HepG2 (cell line): ENCODE measurements at regions not wholly inside any gene's neighbourhood (a gene's known extent, or its start where the extent isn't known, plus 50 kb on each side); places are given as distances from the start of the nearest gene placed in this dataset.

Experiments used
- FOXC1 ChIP-seq: sonication (generic); formaldehyde crosslinking; IDR thresholded peaks from 2 replicates; pipeline ENCODE4 v1.8.0; 2022; ENCODE audit warnings: mild to moderate bottlenecking, missing genetic modification reagents, borderline replicate concordance
- HDAC1 ChIP-seq: sonication (generic); formaldehyde crosslinking; IDR thresholded peaks from 2 replicates; pipeline ENCODE4 v1.5.1; 2020; ENCODE audit warnings: mild to moderate bottlenecking, missing genetic modification reagents
- HNF1B ChIP-seq: sonication (generic); formaldehyde crosslinking; IDR thresholded peaks from 2 replicates; pipeline ENCODE4 v1.5.1; 2020; ENCODE audit warnings: mild to moderate bottlenecking, moderate library complexity, missing genetic modification reagents
- KIAA2018 ChIP-seq: sonication (generic); formaldehyde crosslinking; IDR thresholded peaks from 2 replicates; pipeline ENCODE4 v1.5.0; 2020; ENCODE audit warnings: mild to moderate bottlenecking, missing genetic modification reagents, borderline replicate concordance
- PHF20 ChIP-seq: sonication (generic); formaldehyde crosslinking; IDR thresholded peaks from 2 replicates; pipeline ENCODE4 v1.5.0; 2020; ENCODE audit warnings: mild to moderate bottlenecking, missing genetic modification reagents
- SIN3A ChIP-seq: IDR thresholded peaks from 2 replicates; pipeline ENCODE4 v1.6.1; 2011; ENCODE audit warnings: low read depth, mild to moderate bottlenecking, control low read depth, low read length, borderline replicate concordance
- TFAP4 ChIP-seq: sonication (generic); IDR thresholded peaks from 2 replicates; pipeline ENCODE4 v1.6.1; 2016; ENCODE audit warnings: low read depth, borderline replicate concordance
- TFDP1 ChIP-seq: IDR thresholded peaks from 2 replicates; pipeline ENCODE4 v1.6.1; 2016; ENCODE audit warnings: missing compliant biosample characterization, missing genetic modification reagents, borderline replicate concordance
- ZHX2 ChIP-seq, 2 experiments: sonication (generic) in 1 of 2; formaldehyde crosslinking in 1 of 2; IDR thresholded peaks; 2 replicates each; pipeline versions ENCODE4 v1.6.1 to v1.9.0; 2014 to 2022; ENCODE audit warnings: antibody characterized with exemption in 1 of 2, borderline replicate concordance in 1 of 2, inconsistent platforms in 1 of 2, low read depth in 1 of 2, missing genetic modification reagents in 1 of 2
- ZNF556 ChIP-seq: sonication (generic); formaldehyde crosslinking; IDR thresholded peaks from 2 replicates; pipeline ENCODE4 v1.4.0; 2020; ENCODE audit warnings: mild to moderate bottlenecking, missing genetic modification reagents, borderline replicate concordance

GRCh38 chr18:57243624-57244179, 96.8 kb downstream of the BOD1L2 start (continued):
- TF ChIP-seq KIAA2018 (CRISPR knock-in tag) (no peak), HDAC1 (CRISPR knock-in tag) (peak; percentile 52; the same call in 1 of the 2 replicates), HNF1B (CRISPR knock-in tag) (no peak), FOXC1 (CRISPR knock-in tag) (peak; percentile 84), TFDP1 (CRISPR knock-in tag) (no peak), SIN3A (no peak), PHF20 (CRISPR knock-in tag) (no peak), ZNF556 (CRISPR knock-in tag) (no peak), ZHX2 (IDR thresholded peaks at IDR 0.05; ENCODE audit: low read depth) (no peak), ZHX2 (CRISPR knock-in tag; IDR thresholded peaks at IDR 0.05; ENCODE audit: borderline replicate concordance) (no peak), TFAP4 (peak; percentile 55; the same call in 1 of the 2 replicates)
